GM19324 (cell line): ENCODE measurements at regions not wholly inside any gene's neighbourhood (a gene's known extent, or its start where the extent isn't known, plus 50 kb on each side); places are given as distances from the start of the nearest gene placed in this dataset.
A peak's percentile ranks its signal among the peaks of the same experiment; 100 is the strongest.

Source experiments
- ATAC-seq: cut with Tn5 transposase; IDR thresholded peaks from one replicate; pipeline ENCODE4 v1.9.1; 2021; ENCODE audit warnings: mild to moderate bottlenecking, moderate library complexity; ENCODE audit not compliant: unreplicated experiment, low FRiP score

DNA sequence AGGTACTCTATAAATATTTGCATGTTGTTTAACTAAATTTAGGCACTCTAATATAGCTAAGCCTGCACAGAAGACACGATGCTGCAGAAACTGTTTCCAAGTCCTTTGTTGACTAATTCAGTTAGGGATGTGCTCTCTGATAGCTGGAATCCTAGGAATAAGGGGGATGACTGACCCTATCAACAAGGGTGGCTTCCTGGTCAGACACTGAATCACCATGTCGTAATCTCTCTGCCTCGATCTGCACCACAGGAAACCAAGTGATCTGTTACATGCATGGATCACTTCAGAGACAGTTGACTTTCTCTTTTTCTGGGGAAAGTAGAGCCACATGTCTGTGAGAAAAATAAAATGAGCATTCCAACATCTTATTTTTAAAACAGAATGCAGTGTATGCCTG is 169.1 kb downstream of the GUCY2F start:
- no peak for ATAC-seq

DNA sequence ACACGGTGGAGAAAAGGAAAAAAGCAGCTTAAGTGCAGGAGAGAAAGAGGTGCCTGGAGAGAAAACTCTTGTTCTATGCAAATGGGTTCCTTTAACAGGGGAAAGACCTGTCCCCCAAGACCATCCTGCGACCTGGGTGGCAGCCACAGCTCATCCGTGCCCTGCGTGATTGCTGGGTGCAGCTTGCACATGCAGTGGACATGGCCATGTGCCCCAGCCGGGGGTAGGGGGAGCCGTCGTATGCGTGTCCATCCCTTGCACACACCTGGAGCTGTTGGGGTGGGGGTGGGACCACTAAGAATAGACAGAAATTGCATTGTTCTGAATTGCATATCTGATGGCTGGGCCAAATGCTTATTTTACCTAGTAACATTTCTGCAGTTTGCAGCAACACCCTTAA is 171.9 kb downstream of the GUCY2F start:
- ATAC-seq, result no peak

DNA sequence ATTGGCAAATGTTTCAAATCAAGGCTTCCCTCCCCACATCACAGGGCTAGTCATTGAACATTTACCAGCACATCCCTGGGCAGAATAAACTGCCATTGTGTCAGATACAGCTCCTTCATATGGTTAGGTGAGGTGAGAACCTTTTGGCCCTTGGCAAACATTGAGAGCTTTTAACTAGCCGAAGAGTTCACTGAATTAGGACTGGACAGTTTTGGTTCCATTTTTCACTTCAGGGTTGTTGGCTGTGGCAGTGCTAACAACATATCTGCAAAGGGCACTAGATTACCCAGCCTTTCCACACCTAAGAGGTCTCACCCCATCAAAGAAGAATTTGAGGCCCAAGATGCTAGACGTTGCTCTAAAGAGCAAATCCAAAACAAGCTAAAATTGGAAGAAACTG is 180.7 kb downstream of the GUCY2F start:
- ATAC-seq, result no peak

- ATAC-seq, result no peak
These were observed 181.5 kb downstream of the GUCY2F start for GRCh38 chrX:109300415-109300814.

DNA sequence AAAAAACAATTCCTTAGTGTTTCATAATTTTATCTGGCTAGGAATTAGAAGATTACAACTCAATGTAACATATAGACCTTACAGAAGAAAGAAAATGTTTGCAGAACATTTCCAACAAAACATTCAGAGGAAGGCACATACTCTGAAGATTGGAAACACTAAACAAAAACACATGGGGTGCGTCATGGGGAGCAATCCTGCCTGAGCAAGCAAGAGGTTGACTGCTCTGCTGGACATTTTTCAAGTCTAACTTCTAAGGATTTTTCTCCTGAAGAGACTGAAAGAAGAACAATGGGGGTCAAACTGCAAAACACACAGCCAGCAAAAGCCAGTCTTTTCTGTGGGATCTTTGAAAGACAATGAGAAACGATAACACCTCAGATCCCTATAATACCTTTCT is 182.8 kb downstream of the GUCY2F start:
- no peak for ATAC-seq

GRCh38 chrX:109294097-109294814 is 187.6 kb downstream of the GUCY2F start:
- no peak for ATAC-seq

DNA sequence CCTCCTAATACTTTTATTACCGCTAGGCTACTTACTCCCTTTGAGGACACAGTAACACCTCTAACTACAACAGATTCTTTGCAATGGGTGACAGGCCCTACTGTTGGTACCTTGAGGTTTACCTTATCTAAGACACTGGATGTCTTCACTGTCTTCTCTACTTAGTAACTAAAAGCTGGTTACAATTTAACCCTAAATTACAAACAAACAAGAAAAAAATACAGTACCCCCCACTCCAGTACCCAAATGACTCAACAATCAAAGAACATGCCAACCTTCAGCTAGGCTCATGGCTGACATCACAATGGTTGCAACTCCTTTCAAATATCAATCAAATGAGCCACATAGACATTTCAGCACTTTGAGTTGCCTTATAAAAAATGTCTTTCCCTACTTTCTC is 198.0 kb downstream of the GUCY2F start:
- no peak for ATAC-seq

- peak; percentile 61 for ATAC-seq
These were observed 200.2 kb downstream of the GUCY2F start for GRCh38 chrX:109281483-109282275.

- ATAC-seq, result no peak
These were observed 207.1 kb downstream of the GUCY2F start for GRCh38 chrX:109274806-109275205.

DNA sequence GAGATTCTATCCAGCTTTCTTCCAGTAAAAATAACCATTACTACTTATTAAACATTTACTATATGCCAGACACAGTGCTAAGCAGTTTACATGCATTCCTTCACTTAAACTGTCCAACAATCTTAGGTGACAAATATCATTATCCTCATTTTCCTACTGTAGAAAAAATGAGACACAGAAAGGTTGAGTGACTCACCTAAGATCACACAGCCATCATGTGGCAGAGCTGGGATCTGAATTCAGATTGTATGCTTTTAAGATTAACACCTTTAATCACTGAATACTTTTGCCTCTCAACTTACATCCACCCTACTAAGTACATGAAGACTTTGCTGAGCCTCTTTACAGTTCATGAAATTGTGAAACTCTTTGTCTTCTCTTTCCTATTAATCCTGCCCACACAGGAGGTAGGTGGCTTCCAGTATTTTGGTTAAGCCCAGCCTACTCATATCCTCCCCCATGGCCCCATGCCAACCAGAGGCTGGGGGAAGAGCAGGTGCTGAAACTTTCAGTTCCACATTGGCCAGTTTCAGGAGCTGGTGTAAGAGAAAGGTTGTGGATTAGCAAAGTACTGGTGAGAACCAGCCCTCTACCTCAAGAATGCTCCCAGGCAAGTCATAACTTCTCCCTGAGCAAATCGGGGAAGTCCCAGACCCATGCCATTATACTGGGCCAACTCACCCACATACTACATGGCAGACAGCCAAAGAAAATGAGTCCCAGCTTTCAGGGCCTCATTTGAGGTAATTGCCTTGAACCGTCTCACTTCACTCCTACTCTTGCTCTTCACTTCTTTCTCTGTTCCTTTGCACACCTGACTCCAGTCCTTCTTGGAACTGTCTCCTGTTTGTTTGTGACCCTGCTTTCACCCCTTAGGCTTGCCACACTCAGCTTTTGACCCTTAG is 211.1 kb downstream of the GUCY2F start:
- peak; percentile 98 for ATAC-seq

GRCh38 chrX:109268340-109268739 is 213.5 kb downstream of the GUCY2F start:
- ATAC-seq, result no peak

GRCh38 chrX:109266034-109266433 is 215.9 kb downstream of the GUCY2F start:
- no peak for ATAC-seq

- ATAC-seq, result peak; percentile 57
These were observed 217.0 kb downstream of the GUCY2F start for GRCh38 chrX:109264878-109265277.

DNA sequence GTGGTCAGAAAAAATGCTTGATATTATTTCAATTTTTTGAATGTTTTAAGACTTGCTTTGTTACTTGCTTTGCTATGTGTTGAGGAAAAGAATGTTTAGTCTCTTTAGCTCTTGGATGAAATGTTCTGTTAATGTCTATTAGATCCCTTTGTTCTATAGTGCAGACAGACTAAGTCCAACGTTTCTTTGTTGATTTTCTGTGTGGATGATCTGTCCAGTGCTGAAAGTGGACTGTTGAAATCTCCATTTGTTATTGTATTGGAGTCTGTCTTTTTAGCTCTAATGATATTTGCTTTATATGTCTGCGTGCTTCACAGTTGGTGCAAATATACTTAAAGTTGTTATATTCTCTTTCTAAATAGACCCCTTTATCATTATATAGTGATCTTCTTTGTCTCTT is 220.6 kb downstream of the GUCY2F start:
- no peak for ATAC-seq

GRCh38 chrX:109252789-109253188 is 229.1 kb downstream of the GUCY2F start:
- ATAC-seq, result no peak

DNA sequence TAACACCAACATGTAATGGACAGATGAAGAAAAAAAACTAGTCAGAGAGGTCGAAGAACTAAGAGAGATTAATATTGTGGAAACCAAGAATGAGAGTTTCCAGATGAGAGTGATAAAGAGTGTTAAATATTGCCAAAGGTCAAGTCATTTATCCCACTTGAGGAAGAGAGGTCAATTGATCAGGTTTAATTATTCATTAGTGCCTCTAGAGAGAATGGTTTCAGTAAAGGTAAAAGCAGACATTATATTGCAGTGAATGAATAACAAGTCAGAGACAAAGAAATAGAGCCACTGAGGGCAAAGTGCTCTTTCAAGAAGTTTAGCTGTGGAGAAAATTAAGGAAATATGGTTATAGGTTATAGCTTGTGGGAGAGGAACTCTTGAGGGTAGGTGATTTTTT is 263.1 kb downstream of the GUCY2F start:
- ATAC-seq, result no peak

DNA sequence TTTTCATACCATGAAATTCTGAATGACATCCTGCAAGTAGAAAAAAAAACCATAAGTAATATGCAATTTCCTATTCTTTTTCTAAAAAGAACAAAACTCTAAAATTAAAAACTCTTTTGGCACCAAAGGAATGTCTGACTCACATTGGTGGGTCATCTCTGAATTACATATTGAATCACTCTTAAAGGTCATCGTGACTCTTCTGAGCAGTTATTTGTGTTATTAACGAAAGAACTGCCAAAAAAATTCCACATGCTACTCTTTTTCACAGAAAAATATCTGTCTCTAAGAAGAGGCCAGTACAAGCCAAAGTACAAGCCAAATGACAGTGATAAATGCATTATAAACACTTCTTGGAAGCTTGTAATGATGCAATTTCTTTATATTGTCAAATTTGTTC is 282.2 kb downstream of the GUCY2F start:
- ATAC-seq, result no peak

GRCh38 chrX:109190542-109190941 is 291.3 kb downstream of the GUCY2F start:
- ATAC-seq, result no peak

GRCh38 chrX:109187473-109188168 is 294.3 kb downstream of the GUCY2F start:
- ATAC-seq, result peak; percentile 69

DNA sequence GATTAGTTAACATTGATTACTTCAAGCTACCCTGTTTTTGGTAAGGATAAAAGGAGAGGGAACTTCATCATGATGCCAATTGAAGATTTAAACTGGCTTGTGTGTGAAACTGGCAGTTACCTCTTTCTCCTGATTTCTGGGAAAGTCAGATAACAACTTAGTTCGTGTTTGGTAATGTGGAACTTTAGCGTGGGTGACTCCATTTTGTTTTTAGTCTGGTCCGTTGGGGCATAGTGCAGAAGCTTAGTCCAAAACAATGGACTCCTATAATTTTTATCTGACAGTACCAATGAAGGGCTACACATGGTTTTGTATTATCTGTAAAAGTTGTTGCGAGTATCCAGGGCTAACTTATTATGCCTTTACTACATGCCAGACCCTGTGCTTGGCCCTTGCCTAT is 294.9 kb downstream of the GUCY2F start:
- ATAC-seq, result no peak
